GM23338 (cell line): ENCODE measurements at regions not wholly inside any gene's neighbourhood (a gene's known extent, or its start where the extent isn't known, plus 50 kb on each side); places are given as distances from the start of the nearest gene placed in this dataset.

Experiments
- ATAC-seq: fragments of 200-7000 bp; cut with Tn5 transposase; 3 replicates; pipeline ENCODE4 v1.9.1; 2020
- DNase-seq: peaks from one replicate; pipeline ENCODE4 v3.0.0-alpha.2; 2015; ENCODE audit warnings: low spot score
- H2AFZ ChIP-seq: fragments of 200-600 bp; sonication (generic); 2 replicates; pipeline ENCODE4 v1.8.0; 2016; ENCODE audit warnings: antibody characterized with exemption, mild to moderate bottlenecking, moderate library complexity
- H3F3A ChIP-seq: fragments of 200-600 bp; sonication (generic); replicated peaks from 2 replicates; pipeline ENCODE4 v1.8.0; 2017; ENCODE audit warnings: antibody characterized with exemption, mixed run types, low read depth
- H3K27ac ChIP-seq: fragments of 200-600 bp; sonication (generic); 2 replicates; pipeline ENCODE4 v1.6.1; 2016; ENCODE audit warnings: low read depth
- H3K27me3 ChIP-seq: fragments of 200-600 bp; sonication (generic); 2 replicates; pipeline ENCODE4 v1.8.0; 2016; ENCODE audit warnings: mild to moderate bottlenecking, mixed run types, moderate library complexity; ENCODE audit not compliant: insufficient read depth
- H3K36me3 ChIP-seq: fragments of 200-600 bp; sonication (generic); 2 replicates; pipeline ENCODE4 v1.8.0; 2016; ENCODE audit warnings: mild to moderate bottlenecking; ENCODE audit not compliant: insufficient read depth
- H3K4me1 ChIP-seq: fragments of 200-600 bp; sonication (generic); 2 replicates; pipeline ENCODE4 v1.8.0; 2016; ENCODE audit warnings: mild to moderate bottlenecking, moderate library complexity; ENCODE audit not compliant: insufficient read depth
- H3K4me2 ChIP-seq: fragments of 200-600 bp; sonication (generic); 2 replicates; pipeline ENCODE4 v1.7.1; 2017; ENCODE audit warnings: mixed run types
- H3K4me3 ChIP-seq: fragments of 200-600 bp; sonication (generic); 2 replicates; pipeline ENCODE4 v1.6.1; 2016; ENCODE audit warnings: mixed run types
- H3K79me2 ChIP-seq: fragments of 200-600 bp; sonication (generic); replicated peaks from 2 replicates; pipeline ENCODE4 v1.8.0; 2017; ENCODE audit warnings: mild to moderate bottlenecking; ENCODE audit not compliant: insufficient read depth
- H3K9me2 ChIP-seq: fragments of 200-600 bp; sonication (generic); 2 replicates; pipeline ENCODE4 v1.8.0; 2017; ENCODE audit not compliant: insufficient read depth
- H4K20me1 ChIP-seq: fragments of 200-600 bp; sonication (generic); replicated peaks from 2 replicates; pipeline ENCODE4 v1.8.0; 2017; ENCODE audit warnings: mild to moderate bottlenecking; ENCODE audit not compliant: insufficient read depth
- H3K27ac Mint-ChIP-seq: 2 replicates; pipeline ENCODE4 v1.8.0; 2020; ENCODE audit warnings: inconsistent platforms, mild to moderate bottlenecking, moderate library complexity, mixed read lengths
- H3K27me3 Mint-ChIP-seq: 3 replicates; pipeline ENCODE4 v1.8.0; 2022; ENCODE audit warnings: low read depth, mild to moderate bottlenecking, moderate library complexity, mixed read lengths, inconsistent platforms; ENCODE audit not compliant: insufficient read depth, poor library complexity
- H3K36me3 Mint-ChIP-seq: 3 replicates; pipeline ENCODE4 v1.8.0; 2021; ENCODE audit warnings: low read depth, mild to moderate bottlenecking, inconsistent platforms, moderate library complexity, mixed read lengths
- H3K4me1 Mint-ChIP-seq: 3 replicates; pipeline ENCODE4 v1.8.0; 2020; ENCODE audit warnings: mild to moderate bottlenecking, inconsistent platforms, mixed read lengths
- H3K4me3 Mint-ChIP-seq: 3 replicates; pipeline ENCODE4 v1.8.0; 2021; ENCODE audit warnings: moderate library complexity, mild to moderate bottlenecking, inconsistent platforms, mixed read lengths
- H3K9me3 Mint-ChIP-seq: 3 replicates; pipeline ENCODE4 v1.8.0; 2020; ENCODE audit warnings: moderate library complexity, mild to moderate bottlenecking, inconsistent platforms, mixed read lengths
- CREB1 ChIP-seq: fragments of 250-450 bp; sonication (Bioruptor Pico); IDR thresholded peaks from 2 replicates; pipeline ENCODE4 v1.5.0; 2020; ENCODE audit warnings: low read depth, mild to moderate bottlenecking, moderate library complexity
- CTCF ChIP-seq, 2 experiments: fragments of 200-600 bp in 1 of 2; sonication (generic) in 1 of 2; conservative IDR thresholded peaks; 2 replicates each; pipeline versions ENCODE4 v1.5.1 to v1.6.1; 2016 to 2017; ENCODE audit warnings: antibody characterized with exemption in 2 of 2, low read depth in 2 of 2, mild to moderate bottlenecking in 2 of 2, moderate library complexity in 1 of 2
- ETS1 ChIP-seq: IDR thresholded peaks from 2 replicates; pipeline ENCODE4 v1.6.1; 2016; ENCODE audit warnings: antibody characterized with exemption
- EZH2 ChIP-seq: fragments of 200-600 bp; sonication (generic); IDR thresholded peaks from one replicate; pipeline ENCODE4 v1.8.0; 2017; ENCODE audit warnings: antibody characterized with exemption, mild to moderate bottlenecking, low read depth; ENCODE audit not compliant: unreplicated experiment
- EZH2phosphoT487 ChIP-seq: fragments of 200-600 bp; sonication (generic); IDR thresholded peaks from one replicate; pipeline ENCODE4 v1.8.1; 2018; ENCODE audit warnings: antibody characterized with exemption; ENCODE audit not compliant: unreplicated experiment
- JUNB ChIP-seq: IDR thresholded peaks from one replicate; pipeline ENCODE4 v1.6.1; 2016; ENCODE audit warnings: antibody characterized with exemption; ENCODE audit not compliant: unreplicated experiment
- NANOG ChIP-seq: IDR thresholded peaks from 2 replicates; pipeline ENCODE4 v1.6.1; 2016; ENCODE audit warnings: antibody characterized with exemption, borderline replicate concordance
- POLR2AphosphoS5 ChIP-seq: IDR thresholded peaks from 2 replicates; pipeline ENCODE4 v1.6.1; 2016; ENCODE audit warnings: antibody characterized with exemption, low read depth
- STAT1 ChIP-seq: IDR thresholded peaks from one replicate; pipeline ENCODE4 v1.6.1; 2016; ENCODE audit warnings: antibody characterized with exemption; ENCODE audit not compliant: unreplicated experiment
- ZNF114 ChIP-seq: fragments of 250-450 bp; sonication (Bioruptor Pico); IDR thresholded peaks from 2 replicates; pipeline ENCODE4 v1.5.0; 2020; ENCODE audit warnings: mild to moderate bottlenecking, moderate library complexity
- ZNF331 ChIP-seq: fragments of 250-450 bp; sonication (Bioruptor Pico); IDR thresholded peaks from 2 replicates; pipeline ENCODE4 v1.5.0; 2020; ENCODE audit warnings: low read depth, mild to moderate bottlenecking, moderate library complexity
- TF ChIP-seq, protein P1 (sequence below): IDR thresholded peaks from one replicate; pipeline ENCODE4 v1.6.1; 2018; ENCODE audit warnings: antibody characterized with exemption; ENCODE audit not compliant: unreplicated experiment
- TF ChIP-seq, protein P2 (sequence below): fragments of 250-450 bp; sonication (Bioruptor Pico); IDR thresholded peaks from 2 replicates; pipeline ENCODE4 v1.5.0; 2020; ENCODE audit warnings: mild to moderate bottlenecking, moderate library complexity

DNA sequence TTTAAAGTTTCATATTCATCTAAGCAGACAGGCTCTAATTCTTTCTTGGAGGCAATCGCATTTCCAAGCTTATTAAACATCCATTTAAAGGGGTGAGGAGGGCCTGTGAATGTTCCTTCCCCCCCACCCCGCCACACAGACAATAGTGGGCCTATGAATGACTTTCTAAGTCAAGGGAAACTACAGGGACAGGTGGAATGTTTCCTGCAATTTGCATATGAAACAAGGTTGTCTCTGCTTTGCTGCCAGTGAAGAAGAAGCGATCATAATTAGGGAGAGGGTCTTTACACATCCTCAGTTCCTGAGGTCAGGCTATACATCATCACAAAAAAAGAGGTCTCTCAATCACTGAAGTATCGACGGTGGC is 127.9 kb upstream of the OPCML start:
- peak overlapping the region; percentile 4; the same call in 2 of the 3 replicates for H3K4me3 Mint-ChIP-seq
- H3K79me2 ChIP-seq = no peaks in the 10 kb centered on the region
- H3K27ac Mint-ChIP-seq = no peak overlapping the region; the same call in 1 of the 2 replicates
- H3K4me1 ChIP-seq = peaks cover 28% of the 10 kb centered on the region
- no peaks in the 10 kb centered on the region for H3K27me3 ChIP-seq
- H3K36me3 Mint-ChIP-seq = no peaks in the 10 kb centered on the region
- H3K4me2 ChIP-seq = peak overlapping the region; percentile 59
- no peaks in the 10 kb centered on the region for H3K9me3 Mint-ChIP-seq
- no peaks in the 10 kb centered on the region for H3F3A ChIP-seq
- H2AFZ ChIP-seq = no peak overlapping the region
- H3K4me3 ChIP-seq = no peak overlapping the region
- 0 out of 2 replicates have a peak, but pooled peaks cover 12% of the 10 kb centered on the region for H3K9me2 ChIP-seq
- H3K27me3 Mint-ChIP-seq = no peaks in the 10 kb centered on the region
- no peaks in the 10 kb centered on the region for H4K20me1 ChIP-seq
- H3K36me3 ChIP-seq = no peaks in the 10 kb centered on the region; the same call in 1 of the 2 replicates
- peak; percentile 90 for ATAC-seq
- H3K4me1 Mint-ChIP-seq = peaks cover 24% of the 10 kb centered on the region
- no peak overlapping the region for H3K27ac ChIP-seq
- TF ChIP-seq CREB1 (CRISPR knock-in tag) (no peak), NANOG (no peak), POLR2AphosphoS5 (no peak), ZNF114 (CRISPR knock-in tag) (no peak), JUNB (no peak), ETS1 (no peak), STAT1 (no peak), ZNF331 (CRISPR knock-in tag) (no peak), CTCF (conservative IDR thresholded peaks at IDR 0.05; ENCODE audit: low read depth in 2 of 2) (no peak), EZH2phosphoT487 (no peak), EZH2 (no peak)
- TF ChIP-seq, protein P1, sequence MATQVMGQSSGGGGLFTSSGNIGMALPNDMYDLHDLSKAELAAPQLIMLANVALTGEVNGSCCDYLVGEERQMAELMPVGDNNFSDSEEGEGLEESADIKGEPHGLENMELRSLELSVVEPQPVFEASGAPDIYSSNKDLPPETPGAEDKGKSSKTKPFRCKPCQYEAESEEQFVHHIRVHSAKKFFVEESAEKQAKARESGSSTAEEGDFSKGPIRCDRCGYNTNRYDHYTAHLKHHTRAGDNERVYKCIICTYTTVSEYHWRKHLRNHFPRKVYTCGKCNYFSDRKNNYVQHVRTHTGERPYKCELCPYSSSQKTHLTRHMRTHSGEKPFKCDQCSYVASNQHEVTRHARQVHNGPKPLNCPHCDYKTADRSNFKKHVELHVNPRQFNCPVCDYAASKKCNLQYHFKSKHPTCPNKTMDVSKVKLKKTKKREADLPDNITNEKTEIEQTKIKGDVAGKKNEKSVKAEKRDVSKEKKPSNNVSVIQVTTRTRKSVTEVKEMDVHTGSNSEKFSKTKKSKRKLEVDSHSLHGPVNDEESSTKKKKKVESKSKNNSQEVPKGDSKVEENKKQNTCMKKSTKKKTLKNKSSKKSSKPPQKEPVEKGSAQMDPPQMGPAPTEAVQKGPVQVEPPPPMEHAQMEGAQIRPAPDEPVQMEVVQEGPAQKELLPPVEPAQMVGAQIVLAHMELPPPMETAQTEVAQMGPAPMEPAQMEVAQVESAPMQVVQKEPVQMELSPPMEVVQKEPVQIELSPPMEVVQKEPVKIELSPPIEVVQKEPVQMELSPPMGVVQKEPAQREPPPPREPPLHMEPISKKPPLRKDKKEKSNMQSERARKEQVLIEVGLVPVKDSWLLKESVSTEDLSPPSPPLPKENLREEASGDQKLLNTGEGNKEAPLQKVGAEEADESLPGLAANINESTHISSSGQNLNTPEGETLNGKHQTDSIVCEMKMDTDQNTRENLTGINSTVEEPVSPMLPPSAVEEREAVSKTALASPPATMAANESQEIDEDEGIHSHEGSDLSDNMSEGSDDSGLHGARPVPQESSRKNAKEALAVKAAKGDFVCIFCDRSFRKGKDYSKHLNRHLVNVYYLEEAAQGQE = no peak
- TF ChIP-seq, protein P2, sequence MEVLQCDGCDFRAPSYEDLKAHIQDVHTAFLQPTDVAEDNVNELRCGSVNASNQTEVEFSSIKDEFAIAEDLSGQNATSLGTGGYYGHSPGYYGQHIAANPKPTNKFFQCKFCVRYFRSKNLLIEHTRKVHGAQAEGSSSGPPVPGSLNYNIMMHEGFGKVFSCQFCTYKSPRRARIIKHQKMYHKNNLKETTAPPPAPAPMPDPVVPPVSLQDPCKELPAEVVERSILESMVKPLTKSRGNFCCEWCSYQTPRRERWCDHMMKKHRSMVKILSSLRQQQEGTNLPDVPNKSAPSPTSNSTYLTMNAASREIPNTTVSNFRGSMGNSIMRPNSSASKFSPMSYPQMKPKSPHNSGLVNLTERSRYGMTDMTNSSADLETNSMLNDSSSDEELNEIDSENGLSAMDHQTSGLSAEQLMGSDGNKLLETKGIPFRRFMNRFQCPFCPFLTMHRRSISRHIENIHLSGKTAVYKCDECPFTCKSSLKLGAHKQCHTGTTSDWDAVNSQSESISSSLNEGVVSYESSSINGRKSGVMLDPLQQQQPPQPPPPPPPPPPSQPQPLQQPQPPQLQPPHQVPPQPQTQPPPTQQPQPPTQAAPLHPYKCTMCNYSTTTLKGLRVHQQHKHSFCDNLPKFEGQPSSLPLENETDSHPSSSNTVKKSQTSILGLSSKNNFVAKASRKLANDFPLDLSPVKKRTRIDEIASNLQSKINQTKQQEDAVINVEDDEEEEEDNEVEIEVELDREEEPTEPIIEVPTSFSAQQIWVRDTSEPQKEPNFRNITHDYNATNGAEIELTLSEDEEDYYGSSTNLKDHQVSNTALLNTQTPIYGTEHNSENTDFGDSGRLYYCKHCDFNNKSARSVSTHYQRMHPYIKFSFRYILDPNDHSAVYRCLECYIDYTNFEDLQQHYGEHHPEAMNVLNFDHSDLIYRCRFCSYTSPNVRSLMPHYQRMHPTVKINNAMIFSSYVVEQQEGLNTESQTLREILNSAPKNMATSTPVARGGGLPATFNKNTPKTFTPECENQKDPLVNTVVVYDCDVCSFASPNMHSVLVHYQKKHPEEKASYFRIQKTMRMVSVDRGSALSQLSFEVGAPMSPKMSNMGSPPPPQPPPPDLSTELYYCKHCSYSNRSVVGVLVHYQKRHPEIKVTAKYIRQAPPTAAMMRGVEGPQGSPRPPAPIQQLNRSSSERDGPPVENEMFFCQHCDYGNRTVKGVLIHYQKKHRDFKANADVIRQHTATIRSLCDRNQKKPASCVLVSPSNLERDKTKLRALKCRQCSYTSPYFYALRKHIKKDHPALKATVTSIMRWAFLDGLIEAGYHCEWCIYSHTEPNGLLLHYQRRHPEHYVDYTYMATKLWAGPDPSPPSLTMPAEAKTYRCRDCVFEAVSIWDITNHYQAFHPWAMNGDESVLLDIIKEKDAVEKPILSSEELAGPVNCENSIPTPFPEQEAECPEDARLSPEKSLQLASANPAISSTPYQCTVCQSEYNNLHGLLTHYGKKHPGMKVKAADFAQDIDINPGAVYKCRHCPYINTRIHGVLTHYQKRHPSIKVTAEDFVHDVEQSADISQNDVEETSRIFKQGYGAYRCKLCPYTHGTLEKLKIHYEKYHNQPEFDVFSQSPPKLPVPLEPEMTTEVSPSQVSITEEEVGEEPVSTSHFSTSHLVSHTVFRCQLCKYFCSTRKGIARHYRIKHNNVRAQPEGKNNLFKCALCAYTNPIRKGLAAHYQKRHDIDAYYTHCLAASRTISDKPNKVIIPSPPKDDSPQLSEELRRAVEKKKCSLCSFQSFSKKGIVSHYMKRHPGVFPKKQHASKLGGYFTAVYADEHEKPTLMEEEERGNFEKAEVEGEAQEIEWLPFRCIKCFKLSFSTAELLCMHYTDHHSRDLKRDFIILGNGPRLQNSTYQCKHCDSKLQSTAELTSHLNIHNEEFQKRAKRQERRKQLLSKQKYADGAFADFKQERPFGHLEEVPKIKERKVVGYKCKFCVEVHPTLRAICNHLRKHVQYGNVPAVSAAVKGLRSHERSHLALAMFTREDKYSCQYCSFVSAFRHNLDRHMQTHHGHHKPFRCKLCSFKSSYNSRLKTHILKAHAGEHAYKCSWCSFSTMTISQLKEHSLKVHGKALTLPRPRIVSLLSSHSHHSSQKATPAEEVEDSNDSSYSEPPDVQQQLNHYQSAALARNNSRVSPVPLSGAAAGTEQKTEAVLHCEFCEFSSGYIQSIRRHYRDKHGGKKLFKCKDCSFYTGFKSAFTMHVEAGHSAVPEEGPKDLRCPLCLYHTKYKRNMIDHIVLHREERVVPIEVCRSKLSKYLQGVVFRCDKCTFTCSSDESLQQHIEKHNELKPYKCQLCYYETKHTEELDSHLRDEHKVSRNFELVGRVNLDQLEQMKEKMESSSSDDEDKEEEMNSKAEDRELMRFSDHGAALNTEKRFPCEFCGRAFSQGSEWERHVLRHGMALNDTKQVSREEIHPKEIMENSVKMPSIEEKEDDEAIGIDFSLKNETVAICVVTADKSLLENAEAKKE = no peak
- peak; percentile 63 for DNase-seq
